ENCODE measurements at regions not wholly inside any gene's neighbourhood (a gene's known extent, or its start where the extent isn't known, plus 50 kb on each side); places are given as distances from the start of the nearest gene placed in this dataset.

- no peaks in the 10 kb centered on the region for H3K36me3 ChIP-seq (ENCODE audit: control insufficient read depth, low read length)
- 0 out of 2 replicates have a peak, but pooled peaks cover 3% of the 10 kb centered on the region for H3K27me3 ChIP-seq (ENCODE audit: control insufficient read depth, low read length)
- no peak overlapping the region for H3K27ac ChIP-seq (ENCODE audit: low read depth, low read length)
- H3K9me2 ChIP-seq (replicated peaks; ENCODE audit: control insufficient read depth, low read length): no peaks in the 10 kb centered on the region
- H3K79me2 ChIP-seq (ENCODE audit: control insufficient read depth, low read length): no peaks in the 10 kb centered on the region
- H3K9me3 ChIP-seq (ENCODE audit: control insufficient read depth, insufficient read depth, low read length): peaks cover 12% of the 10 kb centered on the region
- H3K4me1 ChIP-seq (ENCODE audit: control insufficient read depth, low read length): no peaks in the 10 kb centered on the region
- no peak for TF ChIP-seq EZH2phosphoT487 (IDR thresholded peaks at IDR 0.05; ENCODE audit: borderline replicate concordance, low read length)
- no peak for TF ChIP-seq CTCF (IDR thresholded peaks at IDR 0.05; ENCODE audit: low read depth, low read length, poor library complexity, severe bottlenecking)
- H3K4me3 ChIP-seq (ENCODE audit: low read length): no peak overlapping the region
- no peak overlapping the region for H3K4me2 ChIP-seq (ENCODE audit: low read length)
- no peaks in the 10 kb centered on the region for H4K20me1 ChIP-seq (ENCODE audit: control insufficient read depth, insufficient read depth, low read depth, low read length)
- no peaks in the 10 kb centered on the region for H3F3A ChIP-seq (ENCODE audit: control insufficient read depth, insufficient read depth)
Measured at GRCh38 chr5:136677217-136677616, 311.9 kb upstream of the TRPC7 start.

GRCh38 chr5:136676685-136677084, 311.3 kb upstream of the TRPC7 start:
- H3K79me2 ChIP-seq (ENCODE audit: control insufficient read depth, low read length): no peaks in the 10 kb centered on the region
- H3K27me3 ChIP-seq (ENCODE audit: control insufficient read depth, low read length): 0 out of 2 replicates have a peak, but pooled peaks cover 3% of the 10 kb centered on the region
- no peak for TF ChIP-seq CTCF (IDR thresholded peaks at IDR 0.05; ENCODE audit: low read depth, low read length, poor library complexity, severe bottlenecking)
- TF ChIP-seq EZH2phosphoT487 (IDR thresholded peaks at IDR 0.05; ENCODE audit: borderline replicate concordance, low read length): no peak
- H4K20me1 ChIP-seq (ENCODE audit: control insufficient read depth, insufficient read depth, low read depth, low read length): no peaks in the 10 kb centered on the region
- H3K9me2 ChIP-seq (replicated peaks; ENCODE audit: control insufficient read depth, low read length): no peaks in the 10 kb centered on the region
- H3K27ac ChIP-seq (ENCODE audit: low read depth, low read length): no peak overlapping the region
- no peak overlapping the region for H3K4me3 ChIP-seq (ENCODE audit: low read length)
- H3K4me2 ChIP-seq (ENCODE audit: low read length): no peak overlapping the region
- peaks cover 12% of the 10 kb centered on the region for H3K9me3 ChIP-seq (ENCODE audit: control insufficient read depth, insufficient read depth, low read length)
- no peaks in the 10 kb centered on the region for H3K36me3 ChIP-seq (ENCODE audit: control insufficient read depth, low read length)
- H3F3A ChIP-seq (ENCODE audit: control insufficient read depth, insufficient read depth): no peaks in the 10 kb centered on the region
- no peaks in the 10 kb centered on the region for H3K4me1 ChIP-seq (ENCODE audit: control insufficient read depth, low read length)

- Histone ChIP-seq H3K27me3 (ENCODE audit: control insufficient read depth, low read length) (0 out of 2 replicates have a peak, but pooled peaks cover 3% of the 10 kb centered on the region), H3K4me3 (ENCODE audit: low read length) (no peak overlapping the region), H3K36me3 (ENCODE audit: control insufficient read depth, low read length) (no peaks in the 10 kb centered on the region), H3K9me3 (ENCODE audit: control insufficient read depth, insufficient read depth, low read length) (peaks cover 3% of the 10 kb centered on the region), H3K4me1 (ENCODE audit: control insufficient read depth, low read length) (no peaks in the 10 kb centered on the region), H3K9me2 (replicated peaks; ENCODE audit: control insufficient read depth, low read length) (no peaks in the 10 kb centered on the region), H3K27ac (ENCODE audit: low read depth, low read length) (no peak overlapping the region), H3F3A (ENCODE audit: control insufficient read depth, insufficient read depth) (no peaks in the 10 kb centered on the region), H3K4me2 (ENCODE audit: low read length) (no peak overlapping the region), H3K79me2 (ENCODE audit: control insufficient read depth, low read length) (no peaks in the 10 kb centered on the region), H4K20me1 (ENCODE audit: control insufficient read depth, insufficient read depth, low read depth, low read length) (no peaks in the 10 kb centered on the region)
- TF ChIP-seq EZH2phosphoT487 (IDR thresholded peaks at IDR 0.05; ENCODE audit: borderline replicate concordance, low read length): no peak
- no peak for TF ChIP-seq CTCF (IDR thresholded peaks at IDR 0.05; ENCODE audit: low read depth, low read length, poor library complexity, severe bottlenecking)
Measured at GRCh38 chr5:136675769-136676168, 310.4 kb upstream of the TRPC7 start.

Data from DOHH2 (cell line).